Upper lobe of right lung (tissue), 1 donor: ENCODE measurements at regions not wholly inside any gene's neighbourhood (a gene's known extent, or its start where the extent isn't known, plus 50 kb on each side); places are given as distances from the start of the nearest gene placed in this dataset.

ENCODE experiments used
- ATAC-seq: fragments of 200-7000 bp; cut with Tn5 transposase; one replicate; pipeline ENCODE4 v1.9.1; 2020; ENCODE audit warnings: mild to moderate bottlenecking, moderate library complexity
- DNase-seq: peaks from one replicate; pipeline ENCODE4 v3.0.0-alpha.2; 2020
- H3K27ac ChIP-seq: fragments of 200-600 bp; one replicate; pipeline ENCODE4 v1.8.0; 2022
- H3K27me3 ChIP-seq: fragments of 200-600 bp; one replicate; pipeline ENCODE4 v1.8.0; 2022; ENCODE audit warnings: mild to moderate bottlenecking
- H3K36me3 ChIP-seq: fragments of 200-600 bp; one replicate; pipeline ENCODE4 v1.8.0; 2022
- H3K4me1 ChIP-seq: fragments of 200-600 bp; one replicate; pipeline ENCODE4 v1.8.0; 2022
- H3K4me3 ChIP-seq: fragments of 200-600 bp; one replicate; pipeline ENCODE4 v1.8.0; 2022; ENCODE audit warnings: mild to moderate bottlenecking
- H3K9me3 ChIP-seq: fragments of 200-600 bp; one replicate; pipeline ENCODE4 v1.8.0; 2022
- CTCF ChIP-seq: fragments of 200-600 bp; IDR thresholded peaks from one replicate; pipeline ENCODE4 v1.8.0; 2022; ENCODE audit warnings: antibody characterized with exemption
- intact Hi-C: fragments of 100-400 bp; cut with DNase I; formaldehyde crosslinking; loops from one replicate; pipeline ENCODE4 v1.11.0; 2022
- donor health status: DM: no; HTN: yes; CAD: no; lungs with severe emphysema.

GRCh38 chr13:63409791-63410351 lies 1994.2 kb upstream of the PCDH20 start:
- no peak for TF ChIP-seq CTCF
- Histone ChIP-seq H3K27ac (no peak overlapping the region), H3K4me1 (no peaks in the 10 kb centered on the region), H3K4me3 (no peak overlapping the region), H3K9me3 (no peaks in the 10 kb centered on the region), H3K36me3 (no peaks in the 10 kb centered on the region), H3K27me3 (no peaks in the 10 kb centered on the region)
- intact Hi-C loops = no loop called here
- DNase-seq (no peak), ATAC-seq (no peak)

GRCh38 chr13:63408331-63409189 lies 1992.9 kb upstream of the PCDH20 start:
- no peaks in the 10 kb centered on the region for H3K27me3 ChIP-seq
- intact Hi-C loops = no loop called here
- no peak for ATAC-seq
- H3K9me3 ChIP-seq = no peaks in the 10 kb centered on the region
- H3K4me1 ChIP-seq = no peaks in the 10 kb centered on the region
- DNase-seq = no peak
- no peak for TF ChIP-seq CTCF
- H3K4me3 ChIP-seq = no peak overlapping the region
- H3K27ac ChIP-seq = no peak overlapping the region
- no peaks in the 10 kb centered on the region for H3K36me3 ChIP-seq

GRCh38 chr13:63403733-63404132 lies 1988.1 kb upstream of the PCDH20 start:
- no peaks in the 10 kb centered on the region for H3K9me3 ChIP-seq
- H3K4me3 ChIP-seq = no peak overlapping the region
- no peaks in the 10 kb centered on the region for H3K4me1 ChIP-seq
- no peak overlapping the region for H3K27ac ChIP-seq
- no peaks in the 10 kb centered on the region for H3K36me3 ChIP-seq
- no peak for DNase-seq
- TF ChIP-seq CTCF = no peak
- ATAC-seq = no peak
- intact Hi-C loops = no loop called here
- no peaks in the 10 kb centered on the region for H3K27me3 ChIP-seq

- H3K4me3 ChIP-seq = no peak overlapping the region
- TF ChIP-seq CTCF = no peak
- no peaks in the 10 kb centered on the region for H3K27me3 ChIP-seq
- ATAC-seq (no peak), DNase-seq (no peak)
- no peaks in the 10 kb centered on the region for H3K36me3 ChIP-seq
- H3K9me3 ChIP-seq = no peaks in the 10 kb centered on the region
- H3K27ac ChIP-seq = no peak overlapping the region
- no peaks in the 10 kb centered on the region for H3K4me1 ChIP-seq
- intact Hi-C loops = no loop called here
Observed at GRCh38 chr13:63396746-63397145, 1981.1 kb upstream of the PCDH20 start.

GRCh38 chr13:63393112-63393511 lies 1977.5 kb upstream of the PCDH20 start:
- H3K9me3 ChIP-seq = no peaks in the 10 kb centered on the region
- no peak overlapping the region for H3K27ac ChIP-seq
- DNase-seq (no peak), ATAC-seq (no peak)
- no peak for TF ChIP-seq CTCF
- no peaks in the 10 kb centered on the region for H3K27me3 ChIP-seq
- intact Hi-C loops = no loop called here
- no peaks in the 10 kb centered on the region for H3K36me3 ChIP-seq
- H3K4me1 ChIP-seq = no peaks in the 10 kb centered on the region
- H3K4me3 ChIP-seq = no peak overlapping the region
